NCI-H1694 treated with DMSO at 0.1 percent for 48 hours (cell line): ENCODE measurements at regions not wholly inside any gene's neighbourhood (a gene's known extent, or its start where the extent isn't known, plus 50 kb on each side); places are given as distances from the start of the nearest gene placed in this dataset.

ENCODE experiments used
- DNase-seq: peaks from one replicate; lab custom pipeline; 2025; lab: John Stamatoyannopoulos, UW

GRCh38 chr4:52288212-52288855 lies 237.2 kb downstream of the SPATA18 start:
- DNase-seq = no peak

- peak; percentile 53 for DNase-seq
These were observed 239.4 kb downstream of the SPATA18 start for GRCh38 chr4:52290466-52290865.

DNA sequence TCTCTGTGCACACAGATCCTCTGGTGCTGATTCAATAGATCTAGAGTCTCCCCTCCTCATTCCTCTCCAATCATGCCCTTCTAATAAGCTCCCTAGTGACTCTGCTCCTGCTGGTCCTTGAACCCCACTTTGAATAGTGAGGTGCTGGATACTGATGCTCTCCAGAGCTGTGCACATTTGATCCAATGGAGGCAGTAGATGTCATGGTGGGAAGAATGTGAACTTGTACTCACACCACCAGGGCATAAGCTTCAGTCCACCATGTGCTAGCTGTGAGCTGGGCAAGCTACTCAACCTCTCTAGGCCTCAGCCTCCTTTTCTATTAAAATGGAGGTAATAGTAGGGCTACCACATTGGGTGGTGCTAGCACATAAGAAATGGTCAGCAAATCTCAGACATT lies 241.1 kb downstream of the SPATA18 start:
- no peak for DNase-seq

DNA sequence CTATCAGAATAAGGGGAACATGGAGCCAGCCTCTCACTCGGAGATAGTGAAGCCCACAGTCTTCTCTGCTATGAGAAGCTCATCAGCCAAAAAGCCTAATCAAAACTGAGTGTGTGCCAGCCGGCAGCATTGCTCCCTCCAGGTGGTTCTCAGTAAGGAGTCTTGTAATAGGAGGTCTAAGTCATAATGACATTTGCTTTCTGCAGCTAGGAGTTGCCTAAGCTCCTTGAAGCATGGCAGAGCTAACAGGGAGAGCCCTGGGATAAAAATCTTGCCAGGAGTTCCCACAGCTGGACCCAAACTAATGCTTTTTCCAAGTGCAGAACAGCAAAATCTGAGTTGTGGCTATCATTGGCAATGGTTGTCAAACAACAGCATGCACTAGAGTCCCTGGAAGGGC lies 245.2 kb downstream of the SPATA18 start:
- DNase-seq = no peak

GRCh38 chr4:52298444-52298843 lies 247.3 kb downstream of the SPATA18 start:
- DNase-seq = peak; percentile 61

DNA sequence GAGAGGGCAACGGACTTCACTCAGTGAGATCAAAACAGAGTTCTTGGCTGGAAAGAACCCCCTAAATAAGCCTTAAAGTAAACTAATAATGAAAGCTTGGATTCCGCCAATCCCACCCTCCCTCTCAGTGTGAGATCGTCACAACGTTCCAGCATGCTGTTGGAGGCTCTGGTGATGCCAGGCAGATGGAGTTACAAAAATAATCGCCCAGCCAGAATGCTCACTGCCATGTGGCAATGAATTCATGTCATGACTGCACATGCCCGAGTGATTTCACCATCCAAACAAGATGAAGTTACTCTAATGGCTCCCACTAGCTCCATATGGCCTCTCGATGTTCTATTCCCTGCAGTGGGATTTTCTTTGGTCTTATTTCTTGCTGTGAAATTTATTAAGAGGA lies 248.0 kb downstream of the SPATA18 start:
- peak; percentile 95 for DNase-seq

DNA sequence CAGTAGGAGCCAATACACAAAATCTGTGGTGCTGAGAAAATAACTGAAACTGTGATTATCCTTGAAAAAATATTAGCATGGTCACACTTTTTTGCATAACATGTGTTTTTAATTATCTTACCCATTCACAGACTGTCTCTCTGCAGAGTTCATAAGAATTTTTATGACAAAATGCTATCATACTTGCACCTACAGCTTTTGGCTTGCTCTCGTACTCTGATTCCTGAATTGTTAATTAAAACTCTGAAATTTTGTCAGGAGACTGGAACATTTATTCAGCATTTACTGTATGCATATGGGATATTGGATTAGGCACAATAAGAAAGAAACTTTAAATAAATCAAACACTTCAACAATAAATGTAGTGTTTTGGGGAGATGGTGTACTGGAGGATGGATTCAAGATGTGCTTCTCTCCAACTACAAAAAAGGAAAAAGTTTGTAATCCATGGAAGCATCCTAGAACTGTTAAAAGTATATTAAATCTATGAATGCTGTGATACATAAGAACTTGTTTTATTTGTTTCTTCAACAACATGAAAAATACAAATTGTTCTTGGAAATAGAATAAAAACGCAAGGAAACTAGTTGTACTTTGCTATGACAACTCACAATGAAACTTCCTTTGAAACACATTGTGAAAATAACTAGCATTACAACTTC lies 260.5 kb downstream of the SPATA18 start:
- no peak for DNase-seq

- no peak for DNase-seq
These were observed 261.6 kb downstream of the SPATA18 start for GRCh38 chr4:52312722-52313121.

DNA sequence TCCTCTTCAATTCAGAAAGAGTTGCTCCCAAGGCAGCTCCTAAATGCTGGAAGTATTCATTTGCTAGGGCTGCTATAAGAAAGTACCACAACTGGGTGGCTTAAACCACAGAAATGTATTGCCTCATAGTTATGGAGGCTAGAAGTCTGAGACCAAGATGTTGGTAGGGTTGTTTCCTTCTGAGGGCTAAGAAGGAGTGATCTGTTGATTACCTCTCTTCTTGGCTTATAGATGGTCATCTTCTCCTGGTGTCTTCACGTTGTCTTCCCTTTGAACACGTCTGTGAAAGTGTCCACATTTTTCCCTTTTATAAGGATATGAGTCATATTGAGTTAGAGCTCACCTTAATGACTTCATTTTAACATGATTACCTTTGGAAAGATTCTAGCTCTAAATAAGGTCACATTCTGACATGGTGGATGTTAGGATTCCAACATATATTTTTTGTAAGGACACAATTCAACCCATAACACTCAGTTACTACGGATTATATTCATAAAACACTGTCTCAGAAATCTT lies 266.3 kb downstream of the SPATA18 start:
- no peak for DNase-seq

- DNase-seq = no peak
These were observed 266.9 kb downstream of the SPATA18 start for GRCh38 chr4:52317981-52318380.

GRCh38 chr4:52329894-52330293 lies 278.8 kb downstream of the SPATA18 start:
- no peak for DNase-seq

DNA sequence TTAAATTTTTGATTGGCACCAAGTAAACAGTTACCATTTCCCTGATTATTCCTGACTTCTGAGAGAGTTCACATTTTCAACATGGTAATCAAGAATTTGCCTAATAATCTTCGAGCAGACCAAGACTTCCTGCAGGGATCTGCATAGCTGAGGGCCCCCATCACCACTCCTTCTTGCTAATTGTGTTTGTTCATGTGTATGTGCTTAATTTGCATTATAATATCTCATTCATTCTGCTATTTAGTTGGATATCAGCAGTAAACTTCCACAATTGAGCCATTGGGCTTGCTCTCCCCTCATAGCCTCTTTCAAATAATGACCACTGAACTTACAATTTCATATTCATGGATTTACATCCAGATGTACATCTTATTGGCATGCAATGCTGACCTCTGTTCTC lies 292.5 kb downstream of the SPATA18 start:
- DNase-seq = no peak

DNA sequence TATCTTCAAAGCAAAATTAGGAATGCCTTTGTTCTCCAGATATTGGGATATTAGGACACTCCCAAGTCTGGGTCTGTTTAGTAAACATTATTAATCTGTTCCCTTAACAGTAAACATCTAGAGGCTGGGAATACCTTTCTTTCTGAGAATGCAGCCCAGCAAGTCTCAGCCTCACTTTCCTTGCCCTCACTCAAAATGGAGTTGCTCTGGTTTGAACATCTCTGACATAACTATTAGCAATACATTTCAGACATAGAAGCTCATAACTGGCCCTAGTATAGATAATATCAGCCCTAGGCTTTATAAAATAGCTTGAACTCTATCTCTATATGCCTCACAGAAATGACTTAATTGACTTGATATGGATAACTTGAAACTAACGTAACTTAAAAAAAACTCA lies 299.8 kb downstream of the SPATA18 start:
- no peak for DNase-seq

GRCh38 chr4:52358366-52358765 lies 300.7 kb downstream of the USP46 start:
- DNase-seq = no peak

GRCh38 chr4:52358883-52359321 lies 300.2 kb downstream of the USP46 start:
- no peak for DNase-seq

DNA sequence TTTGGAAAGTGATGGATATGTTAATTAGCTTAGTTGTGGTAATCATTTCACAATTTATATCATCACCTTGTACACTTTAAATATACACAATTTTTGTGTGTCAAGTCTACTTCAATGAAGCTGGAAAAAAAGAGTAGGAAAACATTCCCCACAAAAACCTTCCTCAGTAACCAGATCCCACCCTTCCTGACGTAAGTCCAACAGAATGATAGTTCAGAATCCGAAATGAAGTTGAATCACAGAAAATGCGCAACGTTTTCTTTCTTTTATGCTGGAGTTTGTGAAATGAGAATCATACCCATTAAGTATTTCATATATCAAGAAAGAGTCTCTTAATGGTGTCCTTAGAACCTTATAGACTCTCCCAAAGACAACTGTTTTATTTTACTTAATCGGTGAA lies 292.9 kb downstream of the USP46 start:
- no peak for DNase-seq

- no peak for DNase-seq
These were observed 292.5 kb downstream of the USP46 start for GRCh38 chr4:52366621-52367020.

GRCh38 chr4:52367282-52367830 lies 291.7 kb downstream of the USP46 start:
- no peak for DNase-seq

DNA sequence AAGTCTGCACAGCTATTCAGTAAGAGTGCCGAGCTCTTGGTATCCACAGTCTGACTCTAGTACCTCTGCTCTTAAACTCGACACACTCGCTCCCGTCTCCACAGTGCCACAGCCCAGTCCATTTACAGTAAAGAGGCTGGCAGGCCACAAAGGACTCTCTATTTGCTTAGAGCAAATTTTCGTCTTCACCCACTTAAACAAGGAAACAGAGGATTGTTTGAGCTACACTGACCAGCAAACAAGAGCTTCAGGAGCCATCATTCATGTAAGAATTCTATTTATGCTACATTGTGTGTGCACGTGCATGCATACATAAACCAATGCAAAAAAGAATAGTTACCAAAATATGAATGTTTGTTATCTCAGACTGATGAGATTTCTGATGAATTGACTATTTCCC lies 290.2 kb downstream of the USP46 start:
- DNase-seq = no peak

DNA sequence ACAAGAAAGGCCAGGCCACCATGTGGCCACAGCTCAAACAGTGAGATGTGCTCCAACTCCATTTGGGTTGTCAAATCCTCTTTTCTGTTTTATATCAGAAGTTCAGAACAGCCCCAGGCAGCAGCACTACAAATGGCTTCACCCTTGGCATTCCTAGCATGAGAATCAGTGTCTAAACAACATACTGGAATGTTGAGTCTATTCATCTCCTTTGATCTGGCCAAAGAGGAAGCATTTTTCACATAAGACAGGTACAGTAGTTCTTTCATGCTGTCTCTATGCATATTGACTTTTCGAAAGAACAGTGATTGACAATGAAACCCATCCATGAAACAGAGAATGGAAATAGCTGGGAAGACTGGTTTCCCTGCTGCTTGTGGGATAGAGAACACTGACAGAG lies 289.5 kb downstream of the USP46 start:
- no peak for DNase-seq

DNA sequence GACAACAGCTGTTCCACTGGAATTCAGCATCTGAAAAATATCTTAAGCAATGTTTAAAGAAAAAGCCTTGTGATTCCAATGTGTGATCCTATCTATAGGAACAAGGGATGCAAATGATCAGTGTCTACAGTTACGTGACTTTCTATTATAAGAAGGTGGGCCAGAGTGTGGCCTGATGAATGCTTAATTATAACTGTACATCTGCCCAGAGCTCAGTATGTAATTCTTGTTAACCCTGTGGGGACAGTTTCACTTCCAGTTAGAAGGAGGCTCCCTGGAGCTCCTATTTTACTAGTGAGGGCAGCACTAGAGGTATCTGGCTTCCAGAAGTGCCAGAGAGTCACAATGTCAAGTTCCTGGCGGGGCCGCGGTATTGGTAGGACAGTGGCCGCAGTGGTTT lies 288.5 kb downstream of the USP46 start:
- no peak for DNase-seq

- no peak for DNase-seq
These were observed 287.3 kb downstream of the USP46 start for GRCh38 chr4:52371841-52372240.

DNA sequence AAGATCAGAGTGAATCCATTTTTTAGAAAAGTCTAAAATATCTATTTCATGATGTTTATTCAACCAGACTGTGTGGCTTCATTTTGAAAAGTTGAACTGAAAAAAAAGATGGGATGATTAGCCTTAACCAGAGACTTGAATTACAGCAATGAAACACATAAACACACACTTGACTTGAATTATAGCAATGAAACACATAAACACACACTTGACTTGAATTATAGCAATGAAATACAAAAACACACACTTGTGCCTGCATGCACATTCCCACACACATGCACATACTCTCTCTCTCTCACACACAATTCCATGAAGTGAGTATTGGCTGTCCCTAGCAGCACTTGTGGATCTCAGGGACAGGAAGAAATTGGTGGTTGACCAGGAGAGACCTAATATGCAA lies 286.8 kb downstream of the USP46 start:
- DNase-seq = no peak
